Fibroblast of gingiva (primary cell): ENCODE measurements at regions not wholly inside any gene's neighbourhood (a gene's known extent, or its start where the extent isn't known, plus 50 kb on each side); places are given as distances from the start of the nearest gene placed in this dataset.

Source experiments
- DNase-seq: peaks from one replicate; pipeline ENCODE4 v3.0.0-alpha.2; 2011; ENCODE audit warnings: low read depth

DNA sequence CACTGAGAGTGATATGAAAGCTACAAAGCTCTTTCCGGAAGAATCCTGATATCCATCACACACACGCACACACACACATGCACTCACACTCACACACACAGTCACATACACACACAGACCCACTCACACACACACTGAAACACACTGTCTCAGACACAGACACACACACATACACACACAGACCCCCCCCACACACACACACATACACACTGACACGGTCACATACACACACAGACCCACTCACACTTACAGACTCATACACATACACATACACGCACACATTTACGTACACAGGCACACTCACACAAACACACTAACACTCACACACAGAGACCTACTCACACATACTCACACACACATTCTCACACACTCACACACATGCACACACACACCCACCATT lies 58.6 kb downstream of the LIG4 start:
- no peak for DNase-seq

DNA sequence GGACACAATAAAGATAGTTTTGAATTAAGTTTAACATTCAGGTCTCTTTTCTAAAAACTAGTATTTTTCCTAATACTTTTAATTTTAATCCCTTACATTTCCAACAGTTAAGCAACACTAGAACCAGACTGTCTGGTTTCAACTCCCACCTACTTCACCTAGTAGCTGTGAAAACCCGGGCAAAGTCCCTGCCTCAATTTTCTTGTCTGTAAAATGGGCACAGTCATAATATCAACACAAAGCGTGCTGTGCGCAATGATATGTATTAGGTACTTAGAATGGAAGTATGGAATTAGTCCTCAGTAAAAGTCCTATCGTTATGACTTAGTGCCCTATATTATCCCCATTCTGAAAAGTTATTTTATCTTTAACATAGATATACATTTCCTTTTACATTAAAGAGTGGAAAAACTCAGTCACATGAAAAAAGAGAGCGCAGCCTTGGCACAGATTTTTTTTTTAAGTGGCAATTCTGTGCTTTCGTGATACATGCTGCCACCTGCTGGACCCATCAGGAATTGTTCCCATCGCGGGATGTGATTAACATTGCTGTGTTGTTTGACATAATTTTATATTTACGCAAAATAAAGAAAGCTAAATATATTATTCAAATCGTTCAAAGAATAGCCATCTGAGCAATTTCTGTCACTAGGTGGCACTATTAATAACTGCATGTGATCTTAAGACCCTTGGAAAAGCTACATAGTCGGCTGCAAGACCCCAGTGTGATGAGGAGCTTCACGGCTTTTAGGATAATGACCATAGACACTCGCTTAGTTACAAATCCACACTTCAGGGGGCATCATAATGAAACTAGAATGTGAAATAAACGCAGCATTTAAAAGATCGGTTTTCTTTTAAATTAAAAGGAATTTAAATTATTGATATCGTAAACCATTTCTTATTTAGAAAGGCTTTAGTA lies 59.9 kb downstream of the LIG4 start:
- peak; percentile 38 for DNase-seq

DNA sequence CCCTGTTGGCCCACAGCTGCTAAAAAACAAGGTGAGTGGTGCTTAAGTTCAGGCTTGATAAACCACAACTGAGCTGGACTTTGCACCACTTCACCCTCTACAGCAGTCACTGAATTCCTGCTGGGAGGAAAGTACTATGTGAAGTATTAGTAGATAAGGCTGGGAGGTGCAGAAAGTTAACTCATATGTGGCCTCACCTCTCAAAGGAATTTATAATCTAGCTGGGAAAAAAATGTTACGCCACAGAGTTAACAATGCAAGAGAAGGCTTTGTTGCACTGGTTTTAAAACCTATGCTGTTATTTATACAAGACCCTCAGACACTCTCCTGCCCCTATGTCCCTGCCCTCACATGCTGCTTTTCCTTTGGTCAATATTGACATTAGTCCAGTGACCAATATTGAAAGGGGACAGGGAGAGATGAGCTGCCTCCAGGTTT lies 60.9 kb downstream of the LIG4 start:
- DNase-seq, result no peak

DNA sequence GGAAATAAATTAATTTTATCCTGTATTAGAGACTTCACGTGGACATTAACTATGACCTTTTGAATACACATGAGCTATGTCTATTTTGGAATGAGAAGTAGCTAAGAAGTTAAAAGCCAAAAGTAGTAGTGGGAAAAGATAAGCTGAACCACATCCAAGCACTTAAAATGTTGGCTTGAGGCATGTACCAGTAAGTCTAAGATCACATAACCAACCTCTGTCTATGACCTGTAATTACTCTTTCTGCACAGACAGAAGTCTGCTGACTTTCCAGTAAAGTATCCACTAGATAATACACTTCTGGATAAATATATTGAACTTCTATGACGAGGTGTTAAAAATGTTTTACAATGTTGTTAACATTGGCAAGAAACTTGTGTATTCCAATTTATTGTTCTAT lies 68.7 kb downstream of the LIG4 start:
- no peak for DNase-seq

DNA sequence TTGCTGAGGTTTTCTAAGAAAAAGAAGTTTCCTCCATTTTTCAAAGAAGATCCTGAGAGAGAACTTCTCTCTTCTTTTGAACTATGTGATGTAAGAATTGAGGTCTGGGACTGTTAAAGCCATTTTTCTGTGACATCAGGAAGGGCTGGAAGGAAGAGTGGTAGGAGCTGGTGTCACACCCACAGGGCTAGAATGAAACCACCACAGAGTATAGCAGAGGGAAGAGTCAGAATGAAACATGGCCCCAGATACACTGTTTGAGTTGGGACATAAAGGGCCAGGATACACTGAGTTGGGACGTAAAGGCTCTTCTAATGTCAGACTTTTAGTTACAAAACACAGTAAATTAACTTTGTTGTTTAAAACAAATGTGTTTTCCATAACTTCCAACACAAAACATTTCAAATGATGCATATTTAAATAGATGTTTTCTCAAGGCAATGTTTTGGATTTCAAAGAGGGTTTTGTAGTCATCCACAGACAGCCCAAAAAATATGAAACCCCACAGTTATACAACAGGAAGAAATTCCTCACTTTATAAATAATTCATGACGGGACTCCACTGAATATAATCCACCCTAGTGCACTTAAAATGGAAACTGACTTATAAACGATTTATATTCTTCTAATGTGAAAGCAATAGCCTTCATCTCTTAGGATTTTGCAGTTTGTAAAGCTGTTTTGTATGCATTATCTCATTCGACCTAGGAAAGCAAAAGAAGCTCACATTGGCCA lies 72.5 kb downstream of the LIG4 start:
- no peak for DNase-seq

DNA sequence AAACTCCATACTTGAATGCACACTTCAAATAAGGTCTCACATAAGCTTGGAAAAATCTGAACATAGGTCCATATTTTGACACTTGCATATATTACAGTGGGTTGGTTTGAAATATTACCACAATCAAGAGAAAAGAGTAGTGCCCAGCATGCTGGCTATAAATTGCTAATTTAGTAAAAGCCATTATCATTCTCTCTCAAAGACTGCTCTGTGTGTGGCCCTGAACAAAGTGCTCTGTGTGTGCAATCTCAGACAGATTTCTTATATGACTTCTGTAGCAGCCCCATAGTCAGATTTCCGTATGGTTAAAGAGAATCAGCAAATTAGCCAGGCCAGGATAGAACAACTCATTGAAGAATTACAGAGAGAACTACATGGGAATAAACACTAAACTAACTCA lies 78.2 kb downstream of the LIG4 start:
- no peak for DNase-seq

DNA sequence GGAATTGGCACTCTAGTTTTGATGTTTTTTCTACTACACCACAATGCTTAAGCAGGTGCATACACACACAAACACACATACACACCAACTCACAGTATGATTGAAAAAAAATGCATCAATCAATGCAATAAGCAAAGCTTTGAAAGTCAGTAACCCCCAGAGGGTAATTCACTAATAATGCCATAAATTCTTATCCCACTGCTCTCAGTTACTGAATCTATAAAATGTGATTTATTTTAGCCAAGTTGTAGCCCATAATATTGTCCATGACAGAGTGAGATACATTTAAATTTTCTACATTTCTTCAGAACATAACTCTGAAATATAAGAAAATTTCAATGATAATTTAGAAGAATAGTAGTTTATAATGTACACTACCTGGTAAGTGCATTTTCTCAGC lies 87.9 kb downstream of the LIG4 start:
- DNase-seq, result no peak

DNA sequence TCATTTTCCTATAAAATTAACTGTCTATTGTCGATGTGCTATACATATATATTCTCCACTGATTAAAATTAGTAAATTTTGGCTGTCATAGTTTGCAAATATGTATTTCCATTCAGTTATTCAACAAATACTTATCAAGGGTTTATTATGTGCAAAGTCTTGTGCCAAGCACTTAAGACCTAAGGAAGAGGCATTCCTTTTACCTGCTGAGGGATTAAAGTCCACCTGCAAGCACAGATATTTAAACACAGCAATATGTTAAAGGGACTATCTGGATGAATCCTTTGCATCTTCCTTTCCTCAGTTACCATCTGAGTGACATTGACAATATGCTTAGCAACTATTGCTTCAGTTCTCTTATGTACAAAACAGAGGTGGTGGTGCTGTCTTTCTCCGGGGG lies 89.3 kb downstream of the LIG4 start:
- DNase-seq, result no peak

DNA sequence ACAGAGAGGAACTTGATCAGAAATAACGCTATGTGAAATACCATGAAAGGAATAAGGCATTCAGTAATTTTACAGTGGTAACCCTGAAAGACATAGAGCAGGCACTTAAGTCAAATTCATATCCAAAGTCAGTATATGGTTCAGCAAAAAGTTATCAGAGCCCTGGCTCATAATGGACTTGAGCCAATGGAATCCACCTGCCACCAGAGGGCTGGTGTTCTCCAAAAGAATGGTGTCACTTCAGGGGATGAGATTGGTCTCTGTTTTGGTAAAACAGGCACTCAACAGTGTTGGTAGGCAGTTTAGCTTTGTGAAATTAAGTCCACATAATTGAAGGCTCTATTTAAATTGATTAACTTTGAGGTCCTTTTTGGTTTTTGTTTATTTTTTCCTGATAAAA lies 93.9 kb downstream of the LIG4 start:
- DNase-seq, result no peak

DNA sequence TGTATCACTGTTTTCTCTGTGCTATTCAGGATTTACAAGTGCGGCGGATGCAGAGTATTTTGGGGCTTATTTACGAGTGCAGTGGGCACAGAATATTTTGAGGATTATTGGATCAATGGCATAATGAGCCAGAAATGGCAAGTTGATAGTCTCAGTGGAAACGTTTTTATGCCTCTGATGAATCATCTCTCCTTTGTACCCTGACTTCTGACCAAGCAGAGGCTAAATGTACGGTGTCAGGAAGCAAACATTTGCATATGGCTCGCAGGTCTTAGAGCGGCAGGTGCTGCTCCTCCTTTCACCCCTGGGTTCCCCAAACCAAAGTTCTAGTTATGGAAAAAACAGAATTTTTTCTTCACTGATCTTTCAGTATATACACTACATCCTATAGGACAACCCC lies 94.5 kb downstream of the LIG4 start:
- no peak for DNase-seq

DNA sequence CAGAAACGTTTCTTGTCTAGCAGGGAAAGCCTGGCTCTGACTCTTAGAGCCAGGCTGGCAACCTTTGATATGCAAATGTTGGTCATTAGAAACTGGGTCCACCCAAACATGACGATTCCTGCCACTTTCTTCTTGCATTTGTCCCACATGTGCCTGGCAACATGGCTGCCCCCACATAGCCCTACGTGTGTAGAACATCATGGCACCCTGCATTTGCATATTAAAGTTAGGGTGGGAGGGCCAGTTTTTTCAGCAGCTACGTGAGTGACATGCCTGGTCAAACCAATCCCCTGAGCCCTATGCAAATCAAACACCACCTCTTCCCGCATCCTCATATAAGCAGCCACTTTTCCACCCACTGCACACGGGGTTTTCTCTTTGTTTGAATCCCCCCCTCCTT lies 95.0 kb downstream of the LIG4 start:
- no peak for DNase-seq

DNA sequence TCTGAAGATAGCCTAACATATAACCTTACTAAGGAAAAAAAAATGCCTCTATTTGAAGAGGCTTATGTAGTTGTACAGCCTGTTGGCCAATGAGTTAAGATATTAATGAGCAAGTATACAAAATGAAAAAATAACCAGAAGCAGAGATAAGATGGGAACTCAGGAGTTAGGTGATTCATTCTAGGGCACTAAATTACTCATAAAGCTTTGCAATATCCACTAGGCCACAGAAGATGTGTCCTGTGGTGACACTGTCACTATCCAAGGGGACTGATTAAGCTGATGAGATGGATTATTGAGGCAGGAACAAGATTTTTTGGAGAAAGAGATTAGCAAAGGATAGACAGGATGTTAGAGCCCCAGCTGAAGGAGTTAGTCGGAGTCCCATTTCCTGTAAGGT lies 99.6 kb downstream of the LIG4 start:
- DNase-seq, result no peak

DNA sequence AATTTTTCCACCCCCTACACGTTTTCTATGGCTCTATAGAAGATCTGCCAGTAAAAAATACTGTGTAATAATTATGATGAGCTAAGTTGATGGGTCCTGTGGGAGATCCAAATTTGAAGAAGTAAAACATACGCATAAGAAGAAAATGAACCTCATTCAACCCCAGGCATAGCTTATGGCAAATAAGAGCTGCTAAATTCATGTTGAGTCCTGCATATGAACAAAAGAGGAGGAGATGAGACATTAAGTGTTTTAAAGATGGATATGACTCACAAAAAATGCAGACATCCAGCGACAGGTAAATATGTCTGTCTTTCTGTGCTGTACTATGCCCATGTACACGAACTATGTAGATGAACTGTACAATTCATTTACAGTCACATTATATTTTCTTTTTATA lies 101.9 kb downstream of the LIG4 start:
- no peak for DNase-seq

DNA sequence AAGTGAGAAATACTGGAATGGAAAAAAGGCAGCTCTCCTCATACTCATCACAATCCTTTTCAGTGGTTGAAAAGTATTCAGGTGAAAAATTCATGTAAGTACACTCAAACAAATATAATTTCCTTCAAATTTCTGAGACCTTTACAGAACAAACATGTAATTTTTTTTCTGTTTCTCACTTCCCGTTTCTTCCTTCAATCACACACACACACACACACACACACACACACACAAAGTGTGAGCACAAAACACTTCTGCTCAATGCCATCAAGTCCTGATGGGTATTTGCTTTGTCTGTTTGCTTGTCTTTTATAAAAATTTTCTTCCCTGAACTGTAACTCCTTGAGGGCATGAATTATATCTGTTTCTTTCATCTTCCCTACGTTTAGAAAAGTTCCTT lies 110.6 kb downstream of the LIG4 start:
- DNase-seq, result no peak

DNA sequence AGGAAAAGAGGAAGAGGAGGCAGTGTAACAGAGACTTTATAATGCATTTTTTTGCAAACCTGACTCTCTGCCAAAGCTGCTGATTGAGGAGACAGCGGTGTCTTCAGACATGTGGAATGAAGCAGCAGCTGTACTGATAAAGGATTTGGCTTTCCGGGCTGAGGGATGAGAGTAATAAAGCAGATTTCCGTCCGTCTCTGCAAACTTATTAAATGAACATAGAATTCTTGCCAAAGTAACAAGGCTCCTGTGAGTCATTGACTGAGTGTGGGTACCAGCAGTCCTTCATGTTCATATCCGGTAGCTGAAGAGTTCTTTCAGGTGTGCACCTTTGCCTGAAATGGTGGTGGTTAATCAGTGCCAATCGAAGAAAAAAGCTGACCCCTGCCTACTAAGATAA lies 112.6 kb downstream of the LIG4 start:
- DNase-seq, result no peak

DNA sequence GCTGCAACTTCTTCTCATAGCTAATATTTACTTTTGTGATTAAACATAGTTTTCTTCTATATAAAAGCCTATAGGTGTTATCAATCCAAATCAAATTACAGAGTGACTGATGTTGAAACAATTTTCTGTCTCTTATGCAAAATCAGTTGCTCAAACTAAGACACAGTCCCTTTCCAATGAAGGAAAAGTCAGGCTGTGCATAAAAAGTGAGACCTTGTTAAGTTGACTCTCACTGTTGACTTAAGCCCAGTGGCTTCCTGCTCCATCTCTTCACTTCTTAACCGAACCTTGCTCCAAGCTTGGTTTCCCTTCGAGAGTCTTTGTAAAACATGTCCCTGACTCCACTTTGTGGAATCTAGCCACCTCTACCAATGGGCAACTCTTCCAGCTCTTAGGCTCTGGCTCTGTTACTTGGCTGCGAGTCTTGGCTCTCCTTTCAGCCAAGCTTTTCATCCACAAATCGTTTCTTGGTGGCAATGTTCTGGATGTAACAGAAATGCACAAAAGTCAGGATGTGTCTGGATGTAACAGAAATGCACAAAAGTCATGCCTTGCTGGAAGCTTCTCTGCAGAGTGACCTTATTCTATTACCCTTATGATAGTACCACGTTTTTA lies 118.9 kb downstream of the LIG4 start:
- no peak for DNase-seq

DNA sequence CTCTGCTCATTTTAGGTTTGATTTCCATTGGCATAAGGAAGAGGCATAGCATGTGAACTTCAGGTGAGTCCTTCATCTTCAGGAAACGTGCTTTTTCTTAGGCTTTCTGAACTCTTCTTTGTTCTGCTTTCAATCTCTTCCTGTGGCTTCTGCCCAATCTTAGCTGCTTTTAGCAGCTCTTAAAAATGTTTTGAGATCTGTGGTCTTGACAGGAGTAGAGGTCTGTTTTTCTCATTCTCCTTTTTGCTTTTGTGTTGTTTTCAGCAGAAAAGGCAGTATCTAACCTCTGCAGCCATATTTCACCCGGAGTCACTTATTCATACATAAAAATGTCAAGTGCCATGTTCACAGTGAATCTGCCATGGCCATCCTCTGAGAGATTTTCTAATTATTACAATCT lies 120.3 kb downstream of the LIG4 start:
- DNase-seq, result no peak

DNA sequence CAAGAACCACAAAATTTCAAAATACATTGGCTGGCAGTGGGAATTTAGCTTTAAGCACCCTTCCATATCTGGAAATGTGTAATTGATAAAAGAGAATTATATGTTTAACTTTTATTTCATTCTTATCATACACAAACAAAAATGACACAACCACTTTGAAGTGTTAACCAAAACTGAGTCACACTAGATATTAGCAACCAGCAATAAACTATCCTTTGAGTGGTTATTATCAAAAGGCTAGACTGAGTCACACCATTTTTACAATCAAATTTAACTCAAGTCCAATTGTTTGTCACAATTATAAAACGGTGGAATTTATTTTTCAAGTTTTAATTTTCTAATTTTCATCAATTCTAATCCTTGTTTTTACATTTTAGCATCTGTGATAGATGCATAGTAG lies 121.7 kb downstream of the LIG4 start:
- DNase-seq, result no peak

DNA sequence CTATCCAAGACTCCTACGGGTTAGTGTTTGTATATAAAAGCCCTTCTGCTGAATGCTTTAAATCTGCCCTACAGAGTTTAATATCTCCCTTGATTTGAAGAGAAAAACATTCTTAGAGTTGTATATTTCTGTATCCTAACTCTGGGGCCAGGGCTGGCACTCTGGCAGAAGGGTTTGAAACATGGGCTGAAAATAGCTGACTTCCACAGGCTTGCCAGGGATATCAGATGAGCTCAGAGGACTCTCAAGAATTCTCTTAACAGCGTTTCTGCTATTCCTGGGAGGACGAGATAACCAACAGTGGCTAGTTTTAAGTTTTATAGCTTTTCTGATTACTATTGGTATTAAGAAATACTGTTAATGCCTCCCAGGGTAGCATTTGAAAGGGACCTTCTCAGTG lies 127.5 kb downstream of the LIG4 start:
- DNase-seq, result no peak

DNA sequence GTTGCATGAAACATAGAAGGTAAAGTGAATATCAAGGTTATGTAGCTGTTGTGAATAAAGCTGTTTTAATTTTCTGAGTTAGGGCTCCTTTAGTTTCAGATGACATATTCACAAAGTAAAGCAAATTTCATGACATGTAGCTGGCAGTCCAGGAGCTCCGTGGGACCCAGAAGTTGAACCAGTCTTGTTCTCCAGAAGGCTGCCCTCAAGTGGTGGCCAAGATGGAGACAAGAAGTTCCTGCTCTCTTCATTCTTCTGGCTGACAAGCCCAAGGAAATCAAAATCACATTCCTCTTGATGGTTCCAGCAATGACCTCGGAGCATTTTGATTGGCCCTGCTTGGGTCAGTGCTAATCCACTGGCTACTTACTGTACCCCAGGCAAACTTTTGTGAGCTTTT lies 128.7 kb downstream of the LIG4 start:
- no peak for DNase-seq

DNA sequence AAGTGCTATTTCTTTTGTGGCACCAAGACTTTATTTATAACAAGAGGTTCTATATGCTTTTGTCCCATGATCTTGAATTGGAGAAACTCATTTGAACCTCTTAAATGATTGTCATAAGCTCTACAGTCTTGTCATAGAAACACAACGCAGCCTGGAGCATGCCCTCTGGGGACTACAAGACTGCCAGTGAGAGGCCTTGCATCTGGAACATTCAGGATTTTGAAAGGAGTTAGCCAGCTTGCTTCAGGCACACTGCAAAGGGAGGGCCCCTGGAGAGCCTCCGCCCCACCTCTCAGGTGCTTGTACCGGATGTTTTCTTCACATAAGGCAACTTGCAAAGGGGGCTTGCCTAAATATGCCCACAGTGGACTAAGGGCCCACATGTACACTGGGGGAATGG lies 130.5 kb downstream of the LIG4 start:
- DNase-seq, result no peak

DNA sequence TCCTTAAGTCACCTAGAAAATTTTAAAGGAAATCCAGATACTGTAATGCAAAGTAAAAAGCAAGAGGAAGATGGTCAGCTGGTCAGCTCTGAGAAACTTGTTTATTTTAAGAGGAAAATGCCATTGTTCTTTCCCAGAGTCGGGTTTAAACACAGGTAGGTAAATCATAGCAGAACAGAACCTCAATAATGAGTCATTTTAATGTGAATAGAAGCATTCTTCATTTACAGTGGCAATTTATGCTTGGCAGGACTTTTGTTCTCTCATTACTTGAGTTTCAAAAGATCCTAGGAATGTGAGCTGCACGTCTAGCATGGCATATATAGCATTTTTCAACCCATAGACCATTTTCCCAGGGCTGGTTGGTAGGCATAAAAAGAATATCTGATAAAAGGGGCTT lies 132.3 kb downstream of the LIG4 start:
- no peak for DNase-seq

DNA sequence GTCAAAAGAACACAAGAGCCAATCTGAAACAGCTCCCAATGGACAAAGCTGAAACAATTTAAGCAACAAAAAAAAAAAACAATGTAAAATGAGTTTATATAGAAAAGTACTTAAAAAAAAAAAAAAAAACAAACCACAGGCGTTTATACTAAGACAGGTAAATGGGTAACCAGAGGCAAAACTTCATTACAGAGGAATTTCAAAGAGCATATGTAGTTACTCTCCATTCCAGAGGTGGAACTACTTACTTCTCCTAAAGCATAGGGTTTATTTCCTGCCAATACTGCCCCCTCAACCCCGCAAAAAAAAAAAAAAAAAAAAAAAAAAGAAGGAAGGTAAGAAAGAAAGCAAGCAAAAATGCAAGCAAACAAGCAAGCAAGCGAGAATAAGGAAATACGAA lies 132.9 kb downstream of the LIG4 start:
- DNase-seq, result no peak
